Tibial nerve (tissue), 4 donors: ENCODE measurements at regions not wholly inside any gene's neighbourhood (a gene's known extent, or its start where the extent isn't known, plus 50 kb on each side); places are given as distances from the start of the nearest gene placed in this dataset.

ENCODE experiments used
- DNase-seq, 2 donors: peaks; one replicate each; pipeline ENCODE4 v3.0.0-alpha.2; 2019; ENCODE audit warnings: low spot score in 2 of 2
- H3K27ac ChIP-seq, 4 donors: fragments of 200-600 bp; sonication (generic) in 3 of 4; one replicate each; pipeline ENCODE4 v1.5.1; 2017 to 2019; ENCODE audit warnings: mild to moderate bottlenecking in 1 of 4
- H3K27me3 ChIP-seq, 2 donors: fragments of 200-600 bp; sonication (generic) in 1 of 2; one replicate each; pipeline versions ENCODE4 v1.5.1 to v1.6.0; 2017 to 2019
- H3K36me3 ChIP-seq, 3 donors: fragments of 200-600 bp; sonication (generic); one replicate each; pipeline ENCODE4 v1.5.1; 2018 to 2019
- H3K4me1 ChIP-seq, 4 donors: fragments of 200-600 bp; sonication (generic) in 3 of 4; one replicate each; pipeline ENCODE4 v1.5.1; 2017 to 2019
- H3K4me3 ChIP-seq, 4 donors: fragments of 200-600 bp; sonication (generic) in 3 of 4; one replicate each; pipeline ENCODE4 v1.5.1; 2017 to 2019; ENCODE audit warnings: mild to moderate bottlenecking in 1 of 4, moderate library complexity in 1 of 4
- H3K9me3 ChIP-seq, 4 donors: fragments of 200-600 bp; sonication (generic) in 3 of 4; one replicate each; pipeline ENCODE4 v1.5.1; 2017 to 2019
- EP300 ChIP-seq, 2 donors: sonication (generic); formaldehyde crosslinking; IDR thresholded peaks; one replicate each; pipeline ENCODE4 v1.6.1; 2017; ENCODE audit warnings: antibody characterized with exemption in 2 of 2, mild to moderate bottlenecking in 1 of 2
- POLR2A ChIP-seq, 2 donors: fragments of 450-650 bp; IDR thresholded peaks; one replicate each; pipeline ENCODE4 v1.6.1; 2017; ENCODE audit warnings: antibody characterized with exemption in 2 of 2, mild to moderate bottlenecking in 2 of 2, moderate library complexity in 2 of 2
- WGBS, 2 donors: methylation state at CpG; one replicate each; pipeline ENCODE4 v1.1.5; 2018; 5-methylcytosine and 5-hydroxymethylcytosine counted together
- TF ChIP-seq, protein P1 (sequence below), 5 experiments: fragments of 200-600 bp in 3 of 5; fragments of 450-650 bp in 2 of 5; sonication (generic) in 3 of 5; IDR thresholded peaks; one replicate each; pipeline ENCODE4 v1.5.1; 2016 to 2019; ENCODE audit warnings: antibody characterized with exemption in 5 of 5, mild to moderate bottlenecking in 3 of 5, moderate library complexity in 2 of 5

DNA sequence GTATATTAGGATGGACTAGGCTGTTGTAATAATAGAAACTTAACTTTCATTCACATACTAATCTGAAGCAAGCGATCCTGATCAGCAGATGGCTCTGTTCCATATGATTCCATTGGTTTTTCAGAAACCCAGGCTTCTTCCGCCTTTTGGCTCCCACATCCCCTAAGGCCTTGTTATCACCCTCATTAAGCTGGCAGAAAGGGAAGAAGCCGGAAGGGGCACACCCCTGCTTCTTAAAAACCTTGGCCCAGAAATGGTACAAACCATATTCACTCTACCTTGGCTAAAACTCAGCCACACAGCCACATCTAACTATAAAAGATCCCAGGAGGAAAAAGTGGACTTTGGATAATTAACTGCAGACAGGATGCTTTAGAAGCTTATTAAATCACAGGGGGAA is 329.2 kb downstream of the PCNX1 start:
- no peaks in the 10 kb centered on the region for H3K36me3 ChIP-seq
- H3K27me3 ChIP-seq, result no peaks in the 10 kb centered on the region
- no peak overlapping the region for H3K4me3 ChIP-seq
- H3K4me1 ChIP-seq, result peaks cover 0 to 21% (median 0%) of the 10 kb centered on the region in 4 donors
- 45 to 55% methylated on average over 3 of the region's 3 CpGs for WGBS, 2 donors
- DNase-seq, result no peak
- no peaks in the 10 kb centered on the region for H3K9me3 ChIP-seq
- peak overlapping the region in 2 of 4 donors; percentile 40 to 47 for H3K27ac ChIP-seq
- no peak for TF ChIP-seq POLR2A (IDR thresholded peaks at IDR 0.05)

GRCh38 chr14:71237556-71237955 is 330.3 kb downstream of the PCNX1 start:
- WGBS, 2 donors, result 83 to 84% methylated on average over 4 of the region's 4 CpGs
- Histone ChIP-seq H3K4me1 (peaks cover 0 to 30% (median 0%) of the 10 kb centered on the region in 4 donors), H3K27ac (no peak overlapping the region), H3K27me3 (no peaks in the 10 kb centered on the region), H3K9me3 (no peaks in the 10 kb centered on the region), H3K36me3 (no peaks in the 10 kb centered on the region), H3K4me3 (no peak overlapping the region)
- no peak for DNase-seq
- TF ChIP-seq EP300 (IDR thresholded peaks at IDR 0.05), result no peak
- TF ChIP-seq POLR2A (IDR thresholded peaks at IDR 0.05), result no peak
- TF ChIP-seq, protein P1, sequence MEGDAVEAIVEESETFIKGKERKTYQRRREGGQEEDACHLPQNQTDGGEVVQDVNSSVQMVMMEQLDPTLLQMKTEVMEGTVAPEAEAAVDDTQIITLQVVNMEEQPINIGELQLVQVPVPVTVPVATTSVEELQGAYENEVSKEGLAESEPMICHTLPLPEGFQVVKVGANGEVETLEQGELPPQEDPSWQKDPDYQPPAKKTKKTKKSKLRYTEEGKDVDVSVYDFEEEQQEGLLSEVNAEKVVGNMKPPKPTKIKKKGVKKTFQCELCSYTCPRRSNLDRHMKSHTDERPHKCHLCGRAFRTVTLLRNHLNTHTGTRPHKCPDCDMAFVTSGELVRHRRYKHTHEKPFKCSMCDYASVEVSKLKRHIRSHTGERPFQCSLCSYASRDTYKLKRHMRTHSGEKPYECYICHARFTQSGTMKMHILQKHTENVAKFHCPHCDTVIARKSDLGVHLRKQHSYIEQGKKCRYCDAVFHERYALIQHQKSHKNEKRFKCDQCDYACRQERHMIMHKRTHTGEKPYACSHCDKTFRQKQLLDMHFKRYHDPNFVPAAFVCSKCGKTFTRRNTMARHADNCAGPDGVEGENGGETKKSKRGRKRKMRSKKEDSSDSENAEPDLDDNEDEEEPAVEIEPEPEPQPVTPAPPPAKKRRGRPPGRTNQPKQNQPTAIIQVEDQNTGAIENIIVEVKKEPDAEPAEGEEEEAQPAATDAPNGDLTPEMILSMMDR (IDR thresholded peaks at IDR 0.05), result no peak

GRCh38 chr14:71238835-71239234 is 331.6 kb downstream of the PCNX1 start:
- no peak for TF ChIP-seq POLR2A (IDR thresholded peaks at IDR 0.05)
- TF ChIP-seq, protein P1 (IDR thresholded peaks at IDR 0.05), result no peak
- TF ChIP-seq EP300 (IDR thresholded peaks at IDR 0.05), result no peak
- H3K4me1 ChIP-seq, result peaks cover 0 to 33% (median 0%) of the 10 kb centered on the region in 4 donors
- no peaks in the 10 kb centered on the region for H3K9me3 ChIP-seq
- peak overlapping the region in 2 of 4 donors; percentile 46 to 58 for H3K27ac ChIP-seq
- H3K36me3 ChIP-seq, result no peaks in the 10 kb centered on the region
- no peaks in the 10 kb centered on the region for H3K27me3 ChIP-seq
- 60 to 69% methylated on average over 5 of the region's 5 CpGs for WGBS, 2 donors
- DNase-seq, result no peak
- no peak overlapping the region for H3K4me3 ChIP-seq

- no peak overlapping the region for H3K27ac ChIP-seq
- WGBS, 2 donors, result 70 to 74% methylated on average over 6 of the region's 6 CpGs
Measured at GRCh38 chr14:71240171-71240570, 332.9 kb downstream of the PCNX1 start.

GRCh38 chr14:71240866-71241520 is 333.7 kb downstream of the PCNX1 start:
- Histone ChIP-seq H3K9me3 (no peaks in the 10 kb centered on the region), H3K27me3 (no peaks in the 10 kb centered on the region), H3K36me3 (no peaks in the 10 kb centered on the region), H3K4me3 (no peak overlapping the region), H3K4me1 (peaks cover 0 to 28% (median 0%) of the 10 kb centered on the region in 4 donors), H3K27ac (no peak overlapping the region)
- TF ChIP-seq POLR2A (IDR thresholded peaks at IDR 0.05) (no peak), EP300 (IDR thresholded peaks at IDR 0.05) (no peak)
- TF ChIP-seq, protein P1 (IDR thresholded peaks at IDR 0.05), result no peak
- no peak for DNase-seq

More at GRCh38 chr14:71240171-71240570, 332.9 kb downstream of the PCNX1 start:
- Histone ChIP-seq H3K9me3 (no peaks in the 10 kb centered on the region), H3K4me3 (no peak overlapping the region), H3K4me1 (peaks cover 0 to 33% (median 0%) of the 10 kb centered on the region in 4 donors), H3K36me3 (no peaks in the 10 kb centered on the region), H3K27me3 (no peaks in the 10 kb centered on the region)
- TF ChIP-seq EP300 (IDR thresholded peaks at IDR 0.05) (no peak), POLR2A (IDR thresholded peaks at IDR 0.05) (no peak)
- TF ChIP-seq, protein P1 (IDR thresholded peaks at IDR 0.05), result no peak
- no peak for DNase-seq
